Lung (tissue), 11 donors: ENCODE measurements at regions not wholly inside any gene's neighbourhood (a gene's known extent, or its start where the extent isn't known, plus 50 kb on each side); places are given as distances from the start of the nearest gene placed in this dataset.

Experiments used
- ATAC-seq: fragments of 200-7000 bp; cut with Tn5 transposase; one replicate; pipeline ENCODE4 v1.9.1; 2020; ENCODE audit warnings: moderate number of reproducible peaks; ENCODE audit not compliant: insufficient read depth, low FRiP score
- DNase-seq, 3 donors: peaks; one replicate each; pipeline ENCODE4 v3.0.0-alpha.2; 2013 to 2017
- H3K27ac ChIP-seq, 2 donors: one replicate each; pipeline ENCODE4 v1.5.1; 2013; ENCODE audit warnings: mild to moderate bottlenecking in 2 of 2, moderate library complexity in 2 of 2, control low read depth in 1 of 2, inconsistent platforms in 1 of 2, low read depth in 1 of 2, low read length in 1 of 2
- H3K27me3 ChIP-seq, 3 donors: one replicate each; pipeline ENCODE4 v1.5.1; 2013; ENCODE audit warnings: low read length in 2 of 3; ENCODE audit not compliant: control insufficient read depth in 3 of 3, insufficient read depth in 3 of 3
- H3K36me3 ChIP-seq, 4 donors: one replicate each; pipeline ENCODE4 v1.5.1; 2013; ENCODE audit warnings: low read length in 4 of 4, mild to moderate bottlenecking in 1 of 4, moderate library complexity in 1 of 4; ENCODE audit not compliant: control insufficient read depth in 4 of 4, insufficient read depth in 4 of 4
- H3K4me1 ChIP-seq, 5 donors: one replicate each; pipeline ENCODE4 v1.5.1; 2013; ENCODE audit warnings: low read length in 5 of 5, mild to moderate bottlenecking in 2 of 5, moderate library complexity in 1 of 5; ENCODE audit not compliant: control insufficient read depth in 5 of 5, insufficient read depth in 5 of 5
- H3K4me3 ChIP-seq: one replicate; pipeline ENCODE4 v1.5.1; 2013; ENCODE audit warnings: mild to moderate bottlenecking, control low read depth, moderate library complexity
- H3K9ac ChIP-seq, 2 donors: one replicate each; pipeline ENCODE4 v1.5.1; 2013; ENCODE audit warnings: low read length in 2 of 2, control low read depth in 1 of 2; ENCODE audit not compliant: insufficient read depth in 1 of 2
- H3K9me3 ChIP-seq, 4 donors: one replicate each; pipeline ENCODE4 v1.5.1; 2013; ENCODE audit warnings: low read length in 3 of 4, mild to moderate bottlenecking in 1 of 4, moderate library complexity in 1 of 4; ENCODE audit not compliant: control insufficient read depth in 4 of 4, insufficient read depth in 3 of 4
- WGBS, 2 donors: extraction: QIAGEN DNeasy Blood & Tissue Kit; methylation state at CpG; one replicate each; pipeline ENCODE4 v1.1.7; 2013; 5-methylcytosine and 5-hydroxymethylcytosine counted together
- TF ChIP-seq, protein P1 (sequence below): IDR thresholded peaks from 2 replicates; pipeline ENCODE4 v1.5.1; 2012; ENCODE audit warnings: mild to moderate bottlenecking; ENCODE audit errors: control extremely low read depth, extremely low read depth
- donor health status: control.
- donor health status: control.
- donor health status: Bipolar disorder and iron deficiency.
- donor health status: healthy.
- donor health status: DM: yes; HTN: yes; CAD: no.

DNA sequence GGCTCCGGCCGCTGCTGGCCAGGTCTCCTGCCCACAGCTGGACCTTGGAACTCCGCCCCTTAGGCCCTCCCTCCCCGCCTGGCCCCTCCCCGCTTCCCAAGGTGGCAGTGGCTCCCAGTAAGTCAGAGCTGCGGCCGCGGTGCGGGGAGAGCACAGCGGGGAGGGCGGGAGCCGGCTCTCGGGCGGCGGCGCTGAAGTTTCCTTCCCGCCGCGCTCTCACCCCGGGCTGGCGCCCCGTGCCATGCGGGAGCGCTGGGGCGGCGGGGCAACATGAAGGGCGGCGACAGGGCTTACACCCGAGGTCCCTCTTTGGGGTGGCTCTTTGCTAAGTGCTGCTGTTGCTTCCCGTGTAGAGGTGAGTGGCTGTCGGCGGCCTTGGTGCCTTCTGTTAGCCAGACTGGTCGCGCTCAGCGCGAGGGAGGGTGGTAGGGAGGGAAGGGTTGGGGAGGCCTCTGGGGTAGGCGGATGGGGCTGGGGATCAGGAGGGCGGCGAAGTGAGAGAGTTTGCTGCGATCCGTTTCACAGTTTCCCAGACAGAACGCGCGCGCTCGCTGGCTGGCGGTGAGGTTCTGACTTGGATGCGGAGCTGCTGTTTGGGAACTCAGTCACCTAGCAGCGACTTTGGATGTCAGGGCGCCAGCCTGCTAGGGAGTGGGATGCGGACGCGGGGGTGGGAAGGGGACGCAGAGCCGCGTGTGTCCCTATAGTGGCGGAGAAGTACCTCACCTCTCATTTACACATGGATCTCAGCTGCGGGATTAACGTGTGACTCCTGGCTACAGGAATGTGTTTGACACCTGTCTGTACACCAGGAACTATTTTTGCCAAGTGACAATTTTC lies 145.5 kb upstream of the UMPS start:
- H3K27ac ChIP-seq = peak overlapping the region; percentile 9 to 90
- peak; percentile 87 for ATAC-seq
- WGBS, 2 donors = 4 to 8% methylated on average over 39 to 59 of the region's 59 CpGs

DNA sequence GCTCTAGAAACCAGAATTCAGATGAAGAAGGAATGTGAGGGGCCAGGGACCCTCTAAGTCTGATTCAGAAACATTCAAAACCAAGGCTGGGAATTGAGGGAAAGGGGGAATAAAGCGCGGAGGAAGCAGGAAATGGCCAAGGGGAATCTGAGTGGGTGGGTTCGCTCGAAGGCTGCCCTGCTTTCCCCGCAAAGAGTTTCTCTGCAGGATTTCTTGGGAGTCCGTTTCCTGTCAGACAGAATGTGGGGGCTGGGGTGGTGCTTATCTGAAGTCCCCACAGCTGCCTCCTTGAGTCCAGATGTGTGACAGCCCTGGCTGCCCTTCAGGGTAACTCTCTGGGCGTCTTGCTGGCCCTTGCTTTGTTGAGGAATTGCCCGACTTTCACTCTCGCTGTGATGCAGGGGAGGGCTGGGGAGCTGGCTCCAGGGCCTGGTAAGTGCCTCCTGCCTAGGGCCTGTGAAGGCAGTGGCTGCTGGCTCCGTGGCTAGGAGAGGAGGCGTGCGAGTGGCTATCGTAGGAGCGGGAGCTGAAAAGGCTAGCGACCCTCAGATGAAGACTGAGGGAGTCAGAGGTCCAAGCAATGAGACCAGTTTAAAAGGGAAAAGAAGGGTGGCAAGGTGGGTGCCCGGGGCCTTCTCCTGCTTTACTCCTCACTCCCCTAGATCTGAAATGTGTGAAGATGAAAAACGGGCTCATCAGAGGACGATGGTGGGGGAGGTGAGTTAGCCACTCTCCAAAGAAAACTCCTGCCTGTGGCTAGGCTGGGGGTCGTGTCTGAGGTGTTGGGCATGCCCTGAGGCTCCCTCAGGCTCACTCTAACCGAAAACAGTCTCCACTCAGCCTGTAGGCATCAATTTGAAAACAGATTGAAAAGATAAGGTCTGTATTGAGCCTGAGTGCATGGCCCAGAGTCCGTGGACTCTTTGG lies 143.9 kb upstream of the UMPS start:
- no peak for ATAC-seq
- no peaks in the 10 kb centered on the region for H3K9me3 ChIP-seq
- TF ChIP-seq, protein P1, sequence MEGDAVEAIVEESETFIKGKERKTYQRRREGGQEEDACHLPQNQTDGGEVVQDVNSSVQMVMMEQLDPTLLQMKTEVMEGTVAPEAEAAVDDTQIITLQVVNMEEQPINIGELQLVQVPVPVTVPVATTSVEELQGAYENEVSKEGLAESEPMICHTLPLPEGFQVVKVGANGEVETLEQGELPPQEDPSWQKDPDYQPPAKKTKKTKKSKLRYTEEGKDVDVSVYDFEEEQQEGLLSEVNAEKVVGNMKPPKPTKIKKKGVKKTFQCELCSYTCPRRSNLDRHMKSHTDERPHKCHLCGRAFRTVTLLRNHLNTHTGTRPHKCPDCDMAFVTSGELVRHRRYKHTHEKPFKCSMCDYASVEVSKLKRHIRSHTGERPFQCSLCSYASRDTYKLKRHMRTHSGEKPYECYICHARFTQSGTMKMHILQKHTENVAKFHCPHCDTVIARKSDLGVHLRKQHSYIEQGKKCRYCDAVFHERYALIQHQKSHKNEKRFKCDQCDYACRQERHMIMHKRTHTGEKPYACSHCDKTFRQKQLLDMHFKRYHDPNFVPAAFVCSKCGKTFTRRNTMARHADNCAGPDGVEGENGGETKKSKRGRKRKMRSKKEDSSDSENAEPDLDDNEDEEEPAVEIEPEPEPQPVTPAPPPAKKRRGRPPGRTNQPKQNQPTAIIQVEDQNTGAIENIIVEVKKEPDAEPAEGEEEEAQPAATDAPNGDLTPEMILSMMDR = no peak
- no peak overlapping the region for H3K4me3 ChIP-seq
- no peak overlapping the region for H3K9ac ChIP-seq
- WGBS, 2 donors = 60 to 68% methylated on average over 21 of the region's 21 CpGs
- peak overlapping the region in 1 of 2 donors; percentile 90 for H3K27ac ChIP-seq
- no peaks in the 10 kb centered on the region for H3K36me3 ChIP-seq
- H3K4me1 ChIP-seq = peaks cover 0 to 19% (median 11%) of the 10 kb centered on the region in 5 donors
- DNase-seq = peak; percentile 28 to 49 (median 47)
- no peaks in the 10 kb centered on the region for H3K27me3 ChIP-seq

More for the DNA sequence above, 145.5 kb upstream of the UMPS start:
- no peaks in the 10 kb centered on the region for H3K36me3 ChIP-seq
- H3K4me1 ChIP-seq = peaks cover 0 to 19% (median 11%) of the 10 kb centered on the region in 5 donors
- H3K27me3 ChIP-seq = no peaks in the 10 kb centered on the region
- H3K9me3 ChIP-seq = no peaks in the 10 kb centered on the region
- H3K4me3 ChIP-seq = no peak overlapping the region
- DNase-seq = peak; percentile 69 to 78 (median 78)
- H3K9ac ChIP-seq = peak overlapping the region; percentile 3 to 33
- TF ChIP-seq, protein P1 = no peak

DNA sequence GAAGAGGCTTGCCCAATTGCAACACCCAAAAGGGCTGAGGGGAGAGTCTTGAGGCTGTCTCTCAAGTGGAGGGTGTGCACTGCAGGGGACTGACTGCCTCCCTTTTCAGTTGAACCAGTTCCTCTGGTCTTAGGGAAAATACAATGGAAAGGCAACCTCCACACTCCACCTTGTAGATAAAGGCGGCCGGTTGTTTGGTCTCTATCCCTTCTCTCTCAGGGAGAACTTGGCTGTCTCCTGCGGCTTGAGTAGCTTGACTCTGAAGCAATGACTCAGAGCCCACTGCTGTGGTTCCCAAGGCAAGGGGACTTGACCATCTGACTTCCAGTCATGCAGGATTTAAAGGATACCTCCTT lies 143.2 kb upstream of the UMPS start:
- ATAC-seq (peak; percentile 32), DNase-seq (peak in 2 of 3 donors; percentile 38 to 55)
- no peak overlapping the region for H3K4me3 ChIP-seq
- H3K9ac ChIP-seq = no peak overlapping the region
- no peaks in the 10 kb centered on the region for H3K9me3 ChIP-seq
- peak overlapping the region in 1 of 2 donors; percentile 90 for H3K27ac ChIP-seq
- H3K36me3 ChIP-seq = no peaks in the 10 kb centered on the region
- TF ChIP-seq, protein P1 = no peak
- 77 to 87% methylated on average over 3 of the region's 3 CpGs for WGBS, 2 donors
- no peaks in the 10 kb centered on the region for H3K27me3 ChIP-seq
- peaks cover 0 to 19% (median 11%) of the 10 kb centered on the region in 5 donors for H3K4me1 ChIP-seq
